ENCODE measurements at regions not wholly inside any gene's neighbourhood (a gene's known extent, or its start where the extent isn't known, plus 50 kb on each side); places are given as distances from the start of the nearest gene placed in this dataset.
"Not testable (repeated sequence)": the region's sequence is repeated elsewhere in the genome, so short reads cannot be mapped to it uniquely, and the experiment has no call there.

DNA sequence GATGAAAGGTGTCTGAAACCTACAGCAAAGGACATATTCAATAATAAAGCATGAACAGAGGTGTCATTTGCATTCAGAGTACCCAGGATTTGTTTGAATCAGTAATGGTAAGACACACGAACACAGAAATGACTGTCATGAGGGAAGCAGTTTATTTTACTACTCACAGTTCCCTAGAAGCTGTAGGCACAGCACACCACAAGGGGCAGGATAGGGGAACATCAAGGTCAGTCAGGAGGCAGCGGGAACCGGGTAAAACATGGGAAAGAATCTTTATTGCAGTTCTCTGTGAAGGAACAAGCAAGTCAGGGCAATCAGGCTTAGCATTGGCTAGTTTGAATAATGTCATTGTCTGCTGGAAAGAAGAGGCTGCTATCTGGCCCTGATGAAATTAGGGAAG lies 70.2 kb upstream of the PDSS1 start:
- H3K4me1 Mint-ChIP-seq (ENCODE audit: unreplicated experiment), result no peaks in the 10 kb centered on the region
- no peak overlapping the region for H3K4me3 Mint-ChIP-seq (ENCODE audit: unreplicated experiment)
- H3K36me3 Mint-ChIP-seq (ENCODE audit: low read depth, unreplicated experiment), result no peaks in the 10 kb centered on the region
- TF ChIP-seq CTCF (IDR thresholded peaks at IDR 0.05; ENCODE audit: unreplicated experiment), result no peak
- no peaks in the 10 kb centered on the region for H3K9me3 Mint-ChIP-seq (ENCODE audit: unreplicated experiment)
- no peak for DNase-seq (ENCODE audit: low spot score)
- no peak overlapping the region for H3K27ac Mint-ChIP-seq (ENCODE audit: unreplicated experiment)
- H3K27me3 Mint-ChIP-seq (ENCODE audit: unreplicated experiment), result no peaks in the 10 kb centered on the region

DNA sequence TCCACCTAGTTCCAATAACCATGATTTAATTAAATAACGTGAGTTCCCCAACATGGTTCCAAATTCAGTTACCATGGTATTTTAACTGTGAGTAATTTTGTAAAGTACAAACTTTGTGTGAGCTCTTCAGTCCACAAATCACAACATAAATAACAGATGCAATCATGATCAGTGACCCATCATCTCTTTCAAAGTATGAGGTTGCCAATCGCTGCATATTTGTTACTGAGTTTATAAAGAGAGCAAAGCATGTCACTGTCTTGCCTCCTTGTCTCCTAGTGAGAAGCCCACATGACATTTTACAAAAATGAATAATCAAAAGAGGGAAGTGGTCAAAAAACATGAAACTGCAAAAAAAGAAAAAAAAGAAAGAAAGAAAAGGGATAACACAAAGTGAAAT lies 69.1 kb upstream of the PDSS1 start:
- Mint-ChIP-seq H3K9me3 (ENCODE audit: unreplicated experiment) (no peaks in the 10 kb centered on the region), H3K36me3 (ENCODE audit: low read depth, unreplicated experiment) (no peaks in the 10 kb centered on the region), H3K4me1 (ENCODE audit: unreplicated experiment) (no peaks in the 10 kb centered on the region), H3K27me3 (ENCODE audit: unreplicated experiment) (no peaks in the 10 kb centered on the region), H3K27ac (ENCODE audit: unreplicated experiment) (no peak overlapping the region), H3K4me3 (ENCODE audit: unreplicated experiment) (no peak overlapping the region)
- TF ChIP-seq CTCF (IDR thresholded peaks at IDR 0.05; ENCODE audit: unreplicated experiment), result no peak
- no peak for DNase-seq (ENCODE audit: low spot score)

DNA sequence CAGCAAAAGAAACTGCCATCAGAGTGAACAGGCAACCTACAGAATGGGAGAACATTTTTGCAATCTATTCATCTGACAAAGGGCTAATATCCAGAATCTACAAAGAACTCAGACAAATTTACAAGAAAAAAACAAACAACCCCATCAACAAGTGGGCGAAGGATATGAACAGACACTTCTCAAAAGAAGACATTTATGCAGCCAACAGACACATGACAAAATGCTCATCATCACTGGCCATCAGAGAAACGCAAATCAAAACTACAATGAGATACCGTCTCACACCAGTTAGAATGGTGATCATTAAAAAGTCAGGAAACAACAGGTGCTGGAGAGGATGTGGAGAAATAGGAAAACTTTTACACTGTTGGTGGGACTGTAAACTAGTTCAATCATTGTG lies 65.3 kb upstream of the PDSS1 start:
- not testable (repeated sequence) for H3K36me3 Mint-ChIP-seq (ENCODE audit: low read depth, unreplicated experiment); DNase-seq (ENCODE audit: low spot score); H3K9me3 Mint-ChIP-seq (ENCODE audit: unreplicated experiment); H3K4me1 Mint-ChIP-seq (ENCODE audit: unreplicated experiment); H3K27ac Mint-ChIP-seq (ENCODE audit: unreplicated experiment); H3K27me3 Mint-ChIP-seq (ENCODE audit: unreplicated experiment); H3K4me3 Mint-ChIP-seq (ENCODE audit: unreplicated experiment)

- not testable (repeated sequence) for H3K27me3 Mint-ChIP-seq (ENCODE audit: unreplicated experiment); H3K27ac Mint-ChIP-seq (ENCODE audit: unreplicated experiment)
These were observed 63.4 kb upstream of the PDSS1 start for GRCh38 chr10:26634111-26634510.

DNA sequence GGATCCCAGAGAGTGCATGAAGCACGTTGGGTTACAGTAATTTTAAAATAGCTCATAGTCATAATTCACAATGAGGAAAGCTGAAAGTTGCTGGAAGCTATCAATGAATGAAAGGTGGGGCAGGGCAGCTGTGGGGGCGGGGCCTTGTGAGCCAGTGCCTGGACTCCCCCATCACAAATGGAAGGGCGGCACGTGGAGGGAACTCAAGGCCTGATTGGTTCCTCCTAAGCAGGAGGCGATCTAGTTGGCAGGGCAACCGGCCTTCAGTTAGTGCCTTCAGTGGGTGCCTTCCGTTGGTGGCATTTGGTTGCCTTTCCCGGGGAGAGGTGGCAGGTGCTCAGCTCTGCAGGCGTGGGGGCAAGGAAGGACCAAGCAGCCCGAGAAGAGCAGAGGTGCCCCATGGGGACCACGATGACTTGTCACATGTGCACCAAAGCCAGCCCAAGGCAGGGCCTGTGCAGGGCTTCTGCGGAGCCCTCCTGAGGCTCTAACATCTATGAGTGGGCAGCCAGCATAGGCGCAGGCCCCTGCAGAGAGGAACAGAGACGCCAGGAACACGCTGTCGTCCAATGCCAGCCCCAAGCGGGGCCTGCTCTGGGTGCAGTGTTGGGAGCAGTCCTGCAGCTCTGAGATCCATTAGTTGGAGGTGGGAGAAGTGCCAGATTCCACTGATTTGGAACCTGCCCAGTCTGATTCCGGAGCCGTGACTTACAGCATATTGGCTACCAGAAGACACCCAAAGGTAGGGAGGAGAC lies 59.8 kb upstream of the PDSS1 start:
- no peaks in the 10 kb centered on the region for H3K36me3 Mint-ChIP-seq (ENCODE audit: low read depth, unreplicated experiment)
- H3K9me3 Mint-ChIP-seq (ENCODE audit: unreplicated experiment), result no peaks in the 10 kb centered on the region
- TF ChIP-seq CTCF (IDR thresholded peaks at IDR 0.05; ENCODE audit: unreplicated experiment), result no peak
- no peaks in the 10 kb centered on the region for H3K4me1 Mint-ChIP-seq (ENCODE audit: unreplicated experiment)
- H3K27me3 Mint-ChIP-seq (ENCODE audit: unreplicated experiment), result peaks cover 3% of the 10 kb centered on the region
- DNase-seq (ENCODE audit: low spot score), result no peak
- H3K27ac Mint-ChIP-seq (ENCODE audit: unreplicated experiment), result no peak overlapping the region
- H3K4me3 Mint-ChIP-seq (ENCODE audit: unreplicated experiment), result no peak overlapping the region

More at GRCh38 chr10:26634111-26634510, 63.4 kb upstream of the PDSS1 start:
- H3K9me3 Mint-ChIP-seq (ENCODE audit: unreplicated experiment); H3K36me3 Mint-ChIP-seq (ENCODE audit: low read depth, unreplicated experiment); DNase-seq (ENCODE audit: low spot score); H3K4me3 Mint-ChIP-seq (ENCODE audit: unreplicated experiment); H3K4me1 Mint-ChIP-seq (ENCODE audit: unreplicated experiment): not testable (repeated sequence)

- no peak for DNase-seq (ENCODE audit: low spot score)
- Mint-ChIP-seq H3K27me3 (ENCODE audit: unreplicated experiment) (peaks cover 3% of the 10 kb centered on the region), H3K9me3 (ENCODE audit: unreplicated experiment) (no peaks in the 10 kb centered on the region), H3K27ac (ENCODE audit: unreplicated experiment) (no peak overlapping the region), H3K4me1 (ENCODE audit: unreplicated experiment) (no peaks in the 10 kb centered on the region), H3K4me3 (ENCODE audit: unreplicated experiment) (no peak overlapping the region), H3K36me3 (ENCODE audit: low read depth, unreplicated experiment) (no peaks in the 10 kb centered on the region)
- TF ChIP-seq CTCF (IDR thresholded peaks at IDR 0.05; ENCODE audit: unreplicated experiment), result no peak
These were observed 57.1 kb upstream of the PDSS1 start for GRCh38 chr10:26640391-26640790.

Measured in endothelial cell (in vitro differentiated cells).